Right lobe of liver (tissue), 6 donors: ENCODE measurements at regions not wholly inside any gene's neighbourhood (a gene's known extent, or its start where the extent isn't known, plus 50 kb on each side); places are given as distances from the start of the nearest gene placed in this dataset.
A peak's percentile ranks its signal among the peaks of the same experiment; 100 is the strongest.

Experiments
- ATAC-seq, 4 donors: fragments of 200-7000 bp; cut with Tn5 transposase; one replicate each; pipeline ENCODE4 v1.9.1; 2020; ENCODE audit warnings: mild to moderate bottlenecking in 4 of 4, moderate library complexity in 4 of 4
- DNase-seq, 3 donors: peaks; one replicate each; pipeline ENCODE4 v3.0.0-alpha.2; 2020
- H3K27ac ChIP-seq, 3 donors: fragments of 200-600 bp; one replicate each; pipeline ENCODE4 v1.8.0; 2022
- H3K27me3 ChIP-seq, 2 donors: fragments of 200-600 bp; one replicate each; pipeline ENCODE4 v1.8.0; 2022
- H3K36me3 ChIP-seq, 4 donors: fragments of 200-600 bp; sonication (generic) in 1 of 4; one replicate each; pipeline versions ENCODE4 v1.5.1 to v1.8.0; 2017 to 2022; ENCODE audit warnings: control low read depth in 1 of 4
- H3K4me1 ChIP-seq, 4 donors: fragments of 200-600 bp; sonication (generic) in 1 of 4; one replicate each; pipeline versions ENCODE4 v1.5.1 to v1.8.0; 2017 to 2022; ENCODE audit warnings: control low read depth in 1 of 4
- H3K4me3 ChIP-seq, 3 donors: fragments of 200-600 bp; one replicate each; pipeline ENCODE4 v1.8.0; 2022
- H3K9me3 ChIP-seq, 4 donors: fragments of 200-600 bp; sonication (generic) in 1 of 4; one replicate each; pipeline versions ENCODE4 v1.5.1 to v1.8.0; 2017 to 2022; ENCODE audit warnings: control low read depth in 1 of 4
- CTCF ChIP-seq, 4 donors: fragments of 200-600 bp in 3 of 4; fragments of 450-650 bp in 1 of 4; IDR thresholded peaks; one replicate each; pipeline versions ENCODE4 v1.5.1 to v1.8.0; 2016 to 2022; ENCODE audit warnings: antibody characterized with exemption in 4 of 4, mild to moderate bottlenecking in 2 of 4
- POLR2A ChIP-seq: fragments of 450-650 bp; IDR thresholded peaks from one replicate; pipeline ENCODE4 v1.6.1; 2017; ENCODE audit warnings: antibody characterized with exemption, mild to moderate bottlenecking
- WGBS: methylation state at CpG from one replicate; pipeline ENCODE4 v1.1.6; 2018; ENCODE audit warnings: low coverage, low lambda C conversion rate; ENCODE audit not compliant: insufficient coverage; ENCODE audit errors: missing lambda C conversion rate; 5-methylcytosine and 5-hydroxymethylcytosine counted together
- intact Hi-C, 2 donors: fragments of 100-400 bp; cut with DNase I; formaldehyde crosslinking; loops; one replicate each; pipeline versions ENCODE4 v1.11.2 to v1.14.1; 2022
- donor health status: DM: no; HTN: yes; CAD: no.
- donor health status: DM: no; HTN: no; CAD: no.
- donor health status: DM: no; HTN: no; CAD: no.
- donor health status: DM: no; HTN: yes; CAD: no.
- donor health status: DM: no; HTN: yes; CAD: no.

GRCh38 chr12:97022536-97023230, 115.6 kb downstream of the NEDD1 start:
- H3K9me3 ChIP-seq, result no peaks in the 10 kb centered on the region
- H3K36me3 ChIP-seq, result no peaks in the 10 kb centered on the region
- no peak overlapping the region for H3K27ac ChIP-seq
- no peak for TF ChIP-seq POLR2A
- TF ChIP-seq CTCF (IDR thresholded peaks at IDR 0.05), result no peak
- DNase-seq (no peak), ATAC-seq (no peak)
- no peak overlapping the region for H3K4me3 ChIP-seq
- H3K27me3 ChIP-seq, result no peaks in the 10 kb centered on the region
- whole genome bisulfite sequencing, result 59% methylated on average over 4 of the region's 4 CpGs
- no peaks in the 10 kb centered on the region for H3K4me1 ChIP-seq
- intact Hi-C loops, result no loop called here

- TF ChIP-seq POLR2A (no peak), CTCF (IDR thresholded peaks at IDR 0.05) (no peak)
- ATAC-seq (peak in 2 of 4 donors; percentile 22 to 64), DNase-seq (no peak)
- WGBS, result 50% methylated on average over 2 of the region's 2 CpGs
- Histone ChIP-seq H3K9me3 (no peaks in the 10 kb centered on the region), H3K27ac (no peak overlapping the region), H3K27me3 (no peaks in the 10 kb centered on the region), H3K36me3 (no peaks in the 10 kb centered on the region), H3K4me1 (no peaks in the 10 kb centered on the region), H3K4me3 (no peak overlapping the region)
- intact Hi-C loops, result no loop called here
These were observed 117.3 kb downstream of the NEDD1 start for GRCh38 chr12:97024393-97024792.

GRCh38 chr12:97026901-97027300, 119.8 kb downstream of the NEDD1 start:
- Histone ChIP-seq H3K9me3 (no peaks in the 10 kb centered on the region), H3K4me3 (no peak overlapping the region), H3K27ac (no peak overlapping the region), H3K4me1 (no peaks in the 10 kb centered on the region), H3K36me3 (no peaks in the 10 kb centered on the region), H3K27me3 (no peaks in the 10 kb centered on the region)
- 38% methylated on average over 2 of the region's 2 CpGs for WGBS
- TF ChIP-seq POLR2A, result no peak
- no peak for TF ChIP-seq CTCF (IDR thresholded peaks at IDR 0.05)
- DNase-seq (no peak), ATAC-seq (no peak)
- intact Hi-C loops, result no loop called here

GRCh38 chr12:97027482-97027881, 120.4 kb downstream of the NEDD1 start:
- no peak for DNase-seq
- WGBS, result 44% methylated on average over 1 of the region's 1 CpG
- ATAC-seq, result no peak
- Histone ChIP-seq H3K4me3 (no peak overlapping the region), H3K36me3 (no peaks in the 10 kb centered on the region), H3K9me3 (no peaks in the 10 kb centered on the region), H3K4me1 (no peaks in the 10 kb centered on the region), H3K27ac (no peak overlapping the region), H3K27me3 (no peaks in the 10 kb centered on the region)
- no peak for TF ChIP-seq POLR2A
- no peak for TF ChIP-seq CTCF (IDR thresholded peaks at IDR 0.05)
- intact Hi-C loops, result no loop called here
